IMR-90 (cell line): ENCODE measurements at regions not wholly inside any gene's neighbourhood (a gene's known extent, or its start where the extent isn't known, plus 50 kb on each side); places are given as distances from the start of the nearest gene placed in this dataset.

ENCODE experiments used
- ATAC-seq: fragments of 200-7000 bp; cut with Tn5 transposase; 2 replicates; pipeline ENCODE4 v1.9.1; 2020; ENCODE audit warnings: low read depth, mild to moderate bottlenecking, moderate library complexity
- BruUV-seq: library from RNA; stranded (reverse); fragments of 400-500 nt; replicated peaks from 2 replicates; lab custom pipeline; 2021; lab: Mats Ljungman, UMichigan
- CTCF ChIA-PET: fragments of 300-600 bp; formaldehyde crosslinking; extraction: SDS; loops from one replicate; lab custom pipeline; 2021; ENCODE audit warnings: antibody characterized with exemption; lab: Yijun Ruan, JAX
- POLR2A ChIA-PET: fragments of 300-600 bp; sonication (Branson Sonifier 250); formaldehyde crosslinking; loops from one replicate; lab custom pipeline; 2022; ENCODE audit warnings: antibody characterized with exemption; ENCODE audit not compliant: unreplicated experiment; lab: Charles Lee
- DNase-seq: peaks from one replicate; pipeline ENCODE4 v3.0.0; 2013
- H2AFZ ChIP-seq: replicated peaks from 2 replicates; pipeline ENCODE3; 2013; ENCODE audit warnings: low read length, mild to moderate bottlenecking; ENCODE audit not compliant: poor library complexity
- H2AK5ac ChIP-seq: 2 replicates; pipeline ENCODE4 v1.6.1; 2013; ENCODE audit warnings: low read depth, low read length, inconsistent platforms
- H2AK9ac ChIP-seq: replicated peaks from 2 replicates; pipeline ENCODE3; 2013; ENCODE audit warnings: mild to moderate bottlenecking, low read depth, low read length, moderate library complexity; ENCODE audit not compliant: poor library complexity
- H2BK120ac ChIP-seq: 2 replicates; pipeline ENCODE4 v1.6.1; 2013; ENCODE audit warnings: low read depth, low read length, inconsistent platforms
- H2BK15ac ChIP-seq: 3 replicates; pipeline ENCODE4 v1.6.1; 2013; ENCODE audit warnings: low read depth, low read length, inconsistent platforms
- H2BK20ac ChIP-seq: 2 replicates; pipeline ENCODE4 v1.6.1; 2013; ENCODE audit warnings: low read depth, mild to moderate bottlenecking, inconsistent platforms, low read length, moderate library complexity
- H2BK5ac ChIP-seq: 2 replicates; pipeline ENCODE4 v1.6.1; 2013; ENCODE audit warnings: mild to moderate bottlenecking, low read depth, low read length, inconsistent platforms; ENCODE audit not compliant: poor library complexity, severe bottlenecking
- H3K14ac ChIP-seq: replicated peaks from 2 replicates; pipeline ENCODE4 v1.6.1; 2013; ENCODE audit warnings: low read depth, low read length, inconsistent platforms
- H3K18ac ChIP-seq: 2 replicates; pipeline ENCODE4 v1.6.1; 2013; ENCODE audit warnings: low read depth, low read length, control low read depth
- H3K23ac ChIP-seq: 2 replicates; pipeline ENCODE4 v1.6.1; 2013; ENCODE audit warnings: low read depth, low read length, inconsistent platforms
- H3K27ac ChIP-seq: 2 replicates; pipeline ENCODE4 v1.5.1; 2013; ENCODE audit warnings: mild to moderate bottlenecking, control low read depth, low read length; ENCODE audit not compliant: insufficient read depth
- H3K27me3 ChIP-seq: 2 replicates; pipeline ENCODE4 v1.6.1; 2013; ENCODE audit warnings: low read length; ENCODE audit not compliant: control insufficient read depth, insufficient read depth
- H3K36me3 ChIP-seq: 2 replicates; pipeline ENCODE4 v1.6.1; 2013; ENCODE audit warnings: low read length, mixed read lengths; ENCODE audit not compliant: control insufficient read depth, insufficient read depth
- H3K4ac ChIP-seq: 2 replicates; pipeline ENCODE4 v1.6.1; 2013; ENCODE audit warnings: low read depth, low read length, inconsistent platforms
- H3K4me1 ChIP-seq: 2 replicates; pipeline ENCODE4 v1.6.1; 2013; ENCODE audit warnings: low read length, mixed read lengths; ENCODE audit not compliant: control insufficient read depth, insufficient read depth
- H3K4me2 ChIP-seq: 2 replicates; pipeline ENCODE4 v1.6.1; 2013; ENCODE audit warnings: low read depth, mild to moderate bottlenecking, control low read depth, low read length, moderate library complexity
- H3K4me3 ChIP-seq: 2 replicates; pipeline ENCODE4 v1.5.1; 2013; ENCODE audit warnings: low read depth, mild to moderate bottlenecking, control low read depth, low read length, moderate library complexity; ENCODE audit not compliant: insufficient read depth
- H3K56ac ChIP-seq: 2 replicates; pipeline ENCODE4 v1.6.1; 2013; ENCODE audit warnings: low read length, inconsistent platforms; ENCODE audit not compliant: insufficient read depth; ENCODE audit errors: extremely low read depth
- H3K79me1 ChIP-seq, 2 experiments: 2 replicates each; pipeline ENCODE4 v1.6.1; 2013; ENCODE audit warnings: low read length in 2 of 2, inconsistent platforms in 1 of 2, low read depth in 1 of 2
- H3K9ac ChIP-seq: 2 replicates; pipeline ENCODE4 v1.6.1; 2013; ENCODE audit warnings: low read depth, low read length, control low read depth
- H3K9me1 ChIP-seq: 2 replicates; pipeline ENCODE4 v1.6.1; 2013; ENCODE audit warnings: low read length, inconsistent platforms; ENCODE audit not compliant: insufficient read depth
- H3K9me3 ChIP-seq: 2 replicates; pipeline ENCODE4 v1.6.1; 2013; ENCODE audit warnings: low read length; ENCODE audit not compliant: control insufficient read depth, insufficient read depth
- H4K20me1 ChIP-seq: 2 replicates; pipeline ENCODE4 v1.6.1; 2013; ENCODE audit warnings: low read length, inconsistent platforms; ENCODE audit not compliant: insufficient read depth
- H4K5ac ChIP-seq: 2 replicates; pipeline ENCODE4 v1.6.1; 2013; ENCODE audit warnings: mild to moderate bottlenecking, low read depth, low read length, control low read depth
- H4K8ac ChIP-seq, 2 experiments: 2 replicates each; pipeline ENCODE4 v1.6.1; 2013; ENCODE audit warnings: low read depth in 2 of 2, low read length in 2 of 2, control low read depth in 1 of 2, inconsistent platforms in 1 of 2
- H4K91ac ChIP-seq: 2 replicates; pipeline ENCODE4 v1.6.1; 2013; ENCODE audit warnings: low read depth, low read length, inconsistent platforms; ENCODE audit not compliant: insufficient read depth
- BHLHE40 ChIP-seq: fragments of 150-350 bp; IDR thresholded peaks from 2 replicates; pipeline ENCODE4 v1.6.1; 2016; ENCODE audit warnings: mild to moderate bottlenecking, low read depth, low read length
- CHD1 ChIP-seq: IDR thresholded peaks from 2 replicates; pipeline ENCODE4 v1.6.1; 2012; ENCODE audit warnings: low read depth, low read length, improper control_type of control experiment
- CTCF ChIP-seq: conservative IDR thresholded peaks from 2 replicates; pipeline ENCODE4 v1.5.1; 2012; ENCODE audit warnings: mild to moderate bottlenecking, low read depth, low read length, improper control_type of control experiment
- ELK1 ChIP-seq: fragments of 150-350 bp; IDR thresholded peaks from 2 replicates; pipeline ENCODE4 v1.6.1; 2016; ENCODE audit warnings: low read depth, mild to moderate bottlenecking, low read length, moderate library complexity, borderline replicate concordance
- FOS ChIP-seq: fragments of 150-350 bp; IDR thresholded peaks from 2 replicates; pipeline ENCODE4 v1.6.1; 2016; ENCODE audit warnings: low read depth, low read length
- MAFK ChIP-seq: IDR thresholded peaks from 2 replicates; pipeline ENCODE4 v1.6.1; 2012; ENCODE audit warnings: low read depth, low read length, improper control_type of control experiment
- MAZ ChIP-seq: IDR thresholded peaks from 2 replicates; pipeline ENCODE4 v1.6.1; 2012; ENCODE audit warnings: low read depth, mild to moderate bottlenecking, low read length, improper control_type of control experiment, moderate library complexity, borderline replicate concordance
- MXI1 ChIP-seq: IDR thresholded peaks from 2 replicates; pipeline ENCODE4 v1.6.1; 2012; ENCODE audit warnings: low read depth, mild to moderate bottlenecking, low read length, moderate library complexity, borderline replicate concordance
- NFE2L2 ChIP-seq: fragments of 150-350 bp; IDR thresholded peaks from 2 replicates; pipeline ENCODE4 v1.6.1; 2016; ENCODE audit warnings: low read depth, mild to moderate bottlenecking, low read length
- POLR2A ChIP-seq: IDR thresholded peaks from 2 replicates; pipeline ENCODE4 v1.6.1; 2012; ENCODE audit warnings: mild to moderate bottlenecking, low read depth, low read length
- RAD21 ChIP-seq: IDR thresholded peaks from 2 replicates; pipeline ENCODE4 v1.6.1; 2012; ENCODE audit warnings: low read length, improper control_type of control experiment
- RCOR1 ChIP-seq: IDR thresholded peaks from 2 replicates; pipeline ENCODE4 v1.6.1; 2012; ENCODE audit warnings: mild to moderate bottlenecking, low read length, improper control_type of control experiment; ENCODE audit not compliant: insufficient replicate concordance
- RFX5 ChIP-seq: IDR thresholded peaks from 2 replicates; pipeline ENCODE4 v1.8.0; 2012; ENCODE audit warnings: low read depth, mild to moderate bottlenecking, low read length, moderate library complexity
- SMC3 ChIP-seq: fragments of 150-350 bp; IDR thresholded peaks from 2 replicates; pipeline ENCODE4 v1.6.1; 2016; ENCODE audit warnings: low read depth, mild to moderate bottlenecking, antibody characterized with exemption, low read length, moderate library complexity
- WGBS, 2 experiments: methylation state at CpG; one replicate each; pipeline versions ENCODE4 v1.1.5 to v1.1.7; 2013; ENCODE audit warnings: missing lambda C conversion rate in 2 of 2; ENCODE audit not compliant: insufficient read length in 1 of 2; ENCODE audit errors: extremely low coverage in 2 of 2; 5-methylcytosine and 5-hydroxymethylcytosine counted together
- dilution Hi-C: fragments of 300-500 bp; cut with HindIII; formaldehyde crosslinking; loops from one replicate; pipeline ENCODE4 v1.14.3; 2018; ENCODE audit warnings: low sequenced_read_pairs; ENCODE audit not compliant: unreplicated experiment
- in situ Hi-C: fragments of 300-500 bp; cut with MboI; formaldehyde crosslinking; loops from 3 replicates; pipeline ENCODE4 v1.14.3; 2019; ENCODE audit warnings: low sequenced_read_pairs, inconsistent platforms, mixed read lengths
- intact Hi-C: fragments of 100-400 bp; cut with micrococcal nuclease; formaldehyde crosslinking; loops from 2 replicates; pipeline ENCODE4 v1.10.0; 2022
- TF ChIP-seq, protein P1 (sequence below): fragments of 150-350 bp; IDR thresholded peaks from 2 replicates; pipeline ENCODE4 v1.6.1; 2017; ENCODE audit warnings: mild to moderate bottlenecking, antibody characterized with exemption, low read length, low read depth

DNA sequence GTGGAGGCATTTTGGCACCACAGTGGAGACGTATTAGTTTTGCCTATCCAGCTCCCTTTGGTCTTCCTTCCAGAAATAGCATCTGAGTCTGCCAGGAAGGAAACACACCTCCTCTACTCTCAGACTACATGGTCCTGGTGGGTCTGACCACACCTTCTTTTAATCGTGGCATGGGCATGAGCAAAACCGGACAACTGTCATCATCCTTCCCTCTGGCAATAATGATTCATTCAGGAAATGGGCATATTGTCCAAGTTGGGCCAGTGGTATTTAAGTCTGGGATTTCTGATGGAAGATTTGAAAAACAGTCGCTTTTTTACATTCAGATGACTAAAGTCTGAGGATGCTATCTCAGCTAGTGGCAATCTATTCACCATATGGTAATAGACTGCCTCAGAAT, 601.0 kb upstream of the ADAMTS9 start:
- H3K9me3 ChIP-seq, result no peaks in the 10 kb centered on the region
- intact Hi-C loops, result no loop called here
- no CpG with 5 or more reads among the region's 4 CpGs for WGBS, 2 experiments
- ATAC-seq (no peak), DNase-seq (no peak)
- no peak overlapping the region for H4K5ac ChIP-seq
- no peak overlapping the region for H2BK15ac ChIP-seq
- H4K8ac ChIP-seq, result no peak overlapping the region
- no peak for TF ChIP-seq RFX5
- no peak for TF ChIP-seq MXI1
- no peak for TF ChIP-seq MAFK
- no peak for TF ChIP-seq SMC3
- no peak for TF ChIP-seq RAD21
- TF ChIP-seq, protein P1, sequence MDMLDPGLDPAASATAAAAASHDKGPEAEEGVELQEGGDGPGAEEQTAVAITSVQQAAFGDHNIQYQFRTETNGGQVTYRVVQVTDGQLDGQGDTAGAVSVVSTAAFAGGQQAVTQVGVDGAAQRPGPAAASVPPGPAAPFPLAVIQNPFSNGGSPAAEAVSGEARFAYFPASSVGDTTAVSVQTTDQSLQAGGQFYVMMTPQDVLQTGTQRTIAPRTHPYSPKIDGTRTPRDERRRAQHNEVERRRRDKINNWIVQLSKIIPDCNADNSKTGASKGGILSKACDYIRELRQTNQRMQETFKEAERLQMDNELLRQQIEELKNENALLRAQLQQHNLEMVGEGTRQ, result no peak
- TF ChIP-seq BHLHE40, result no peak
- TF ChIP-seq POLR2A, result no peak
- no peak for TF ChIP-seq NFE2L2
- TF ChIP-seq RCOR1, result no peak
- no peak for TF ChIP-seq CTCF
- TF ChIP-seq FOS, result no peak
- no peak for TF ChIP-seq MAZ
- no peak for TF ChIP-seq ELK1
- no peak for TF ChIP-seq CHD1
- no peak overlapping the region for H3K56ac ChIP-seq
- no peak overlapping the region for H2BK5ac ChIP-seq
- H3K4me1 ChIP-seq, result no peaks in the 10 kb centered on the region
- no peak overlapping the region for H3K18ac ChIP-seq
- in situ Hi-C loops, result no loop called here
- no peak overlapping the region for H2AFZ ChIP-seq
- no peaks in the 10 kb centered on the region for H3K9me1 ChIP-seq
- no peak overlapping the region for H3K4me3 ChIP-seq
- H4K91ac ChIP-seq, result no peak overlapping the region
- H3K79me1 ChIP-seq, result no peaks in the 10 kb centered on the region
- no peak overlapping the region for H2AK5ac ChIP-seq
- no peak overlapping the region for H2BK120ac ChIP-seq
- no peak overlapping the region for H3K14ac ChIP-seq
- no peak overlapping the region for H3K9ac ChIP-seq
- H3K4me2 ChIP-seq, result no peak overlapping the region
- H3K27me3 ChIP-seq, result peaks cover 3% of the 10 kb centered on the region
- ChIA-PET POLR2A (no interaction called here), CTCF (interaction anchor here (0.8 kb wide), 1 partner anchor 12 kb away, joined by 3 read pairs; no protein-coding TSS in a partner anchor)
- H4K20me1 ChIP-seq, result no peaks in the 10 kb centered on the region
- no peak overlapping the region for H2BK20ac ChIP-seq
- no peak overlapping the region for H3K27ac ChIP-seq
- no peak overlapping the region for H2AK9ac ChIP-seq
- BruUV-seq, result no TSS peak
- no peak overlapping the region for H3K4ac ChIP-seq
- H3K23ac ChIP-seq, result no peak overlapping the region
- no peaks in the 10 kb centered on the region for H3K36me3 ChIP-seq
- dilution Hi-C loops, result no loop called here
